ENCODE measurements at regions not wholly inside any gene's neighbourhood (a gene's known extent, or its start where the extent isn't known, plus 50 kb on each side); places are given as distances from the start of the nearest gene placed in this dataset.

DNA sequence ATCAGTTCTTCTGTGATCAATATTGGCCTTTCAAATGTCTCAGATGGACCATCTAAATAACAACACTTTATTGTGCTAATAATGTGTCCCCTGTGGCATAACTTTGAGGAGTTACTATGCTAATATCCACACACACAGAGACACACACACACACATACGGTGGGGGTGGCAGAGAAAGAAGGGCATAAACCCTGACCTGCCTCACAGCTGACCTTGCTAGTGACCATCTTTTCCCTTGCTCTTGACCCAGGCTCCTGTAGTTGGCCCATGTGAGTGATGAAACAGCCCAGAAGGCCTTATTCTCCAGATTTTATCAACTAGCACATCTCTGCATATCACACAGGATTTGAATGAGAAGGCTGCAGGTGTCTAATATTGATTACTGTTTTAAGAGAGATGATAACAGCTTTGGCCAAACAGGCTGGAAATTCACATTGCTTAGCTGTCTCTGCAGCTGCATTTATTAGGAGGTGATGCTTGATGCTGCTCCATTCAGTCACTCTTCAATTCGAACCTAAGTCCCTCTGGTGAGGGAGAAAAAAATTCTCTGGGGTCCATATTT, 176.4 kb downstream of the ACTR3 start:
- TF ChIP-seq EZH2 (IDR thresholded peaks at IDR 0.05; ENCODE audit: borderline replicate concordance, low read length) = no peak
- TF ChIP-seq, protein P1, sequence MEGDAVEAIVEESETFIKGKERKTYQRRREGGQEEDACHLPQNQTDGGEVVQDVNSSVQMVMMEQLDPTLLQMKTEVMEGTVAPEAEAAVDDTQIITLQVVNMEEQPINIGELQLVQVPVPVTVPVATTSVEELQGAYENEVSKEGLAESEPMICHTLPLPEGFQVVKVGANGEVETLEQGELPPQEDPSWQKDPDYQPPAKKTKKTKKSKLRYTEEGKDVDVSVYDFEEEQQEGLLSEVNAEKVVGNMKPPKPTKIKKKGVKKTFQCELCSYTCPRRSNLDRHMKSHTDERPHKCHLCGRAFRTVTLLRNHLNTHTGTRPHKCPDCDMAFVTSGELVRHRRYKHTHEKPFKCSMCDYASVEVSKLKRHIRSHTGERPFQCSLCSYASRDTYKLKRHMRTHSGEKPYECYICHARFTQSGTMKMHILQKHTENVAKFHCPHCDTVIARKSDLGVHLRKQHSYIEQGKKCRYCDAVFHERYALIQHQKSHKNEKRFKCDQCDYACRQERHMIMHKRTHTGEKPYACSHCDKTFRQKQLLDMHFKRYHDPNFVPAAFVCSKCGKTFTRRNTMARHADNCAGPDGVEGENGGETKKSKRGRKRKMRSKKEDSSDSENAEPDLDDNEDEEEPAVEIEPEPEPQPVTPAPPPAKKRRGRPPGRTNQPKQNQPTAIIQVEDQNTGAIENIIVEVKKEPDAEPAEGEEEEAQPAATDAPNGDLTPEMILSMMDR (conservative IDR thresholded peaks at IDR 0.05 in 1 of 2, IDR thresholded peaks at IDR 0.05 in 1 of 2; ENCODE audit: extremely low read depth in 1 of 2, insufficient read depth in 1 of 2, low read depth in 1 of 2, low read length in 2 of 2) = no peak
